ENCODE measurements at regions not wholly inside any gene's neighbourhood (a gene's known extent, or its start where the extent isn't known, plus 50 kb on each side); places are given as distances from the start of the nearest gene placed in this dataset.

DNA sequence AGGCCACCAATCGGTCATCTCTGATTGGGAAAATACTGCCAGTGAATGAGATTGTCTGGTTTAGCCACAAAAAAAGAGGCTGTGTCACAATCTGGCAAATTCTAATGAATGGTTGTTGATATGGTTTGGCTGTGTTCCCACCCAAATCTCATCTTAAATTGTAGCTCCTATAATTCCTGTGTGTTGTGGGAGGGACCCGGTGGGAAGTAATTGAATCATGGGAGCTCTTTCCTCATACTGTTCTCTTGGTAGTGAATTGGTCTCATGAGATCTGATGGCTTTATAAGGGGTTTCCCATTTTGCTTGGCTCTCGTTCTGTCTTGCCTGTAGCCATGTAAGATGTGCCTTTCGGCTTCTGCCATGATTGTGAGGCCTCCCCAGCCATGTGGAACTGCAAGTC, 838.3 kb downstream of the SLC4A3 start:
- Histone ChIP-seq H3K36me3 (no peaks in the 10 kb centered on the region), H3K27me3 (no peaks in the 10 kb centered on the region), H3K4me1 (peaks cover 14% of the 10 kb centered on the region), H3K4me3 (no peak overlapping the region), H3K27ac (no peak overlapping the region), H3K9me3 (no peaks in the 10 kb centered on the region)
- intact Hi-C loops (cut with DNase I), result no loop called here
- no peak for DNase-seq (ENCODE audit: extremely low spot score in 2 of 2)
- TF ChIP-seq, protein P1, sequence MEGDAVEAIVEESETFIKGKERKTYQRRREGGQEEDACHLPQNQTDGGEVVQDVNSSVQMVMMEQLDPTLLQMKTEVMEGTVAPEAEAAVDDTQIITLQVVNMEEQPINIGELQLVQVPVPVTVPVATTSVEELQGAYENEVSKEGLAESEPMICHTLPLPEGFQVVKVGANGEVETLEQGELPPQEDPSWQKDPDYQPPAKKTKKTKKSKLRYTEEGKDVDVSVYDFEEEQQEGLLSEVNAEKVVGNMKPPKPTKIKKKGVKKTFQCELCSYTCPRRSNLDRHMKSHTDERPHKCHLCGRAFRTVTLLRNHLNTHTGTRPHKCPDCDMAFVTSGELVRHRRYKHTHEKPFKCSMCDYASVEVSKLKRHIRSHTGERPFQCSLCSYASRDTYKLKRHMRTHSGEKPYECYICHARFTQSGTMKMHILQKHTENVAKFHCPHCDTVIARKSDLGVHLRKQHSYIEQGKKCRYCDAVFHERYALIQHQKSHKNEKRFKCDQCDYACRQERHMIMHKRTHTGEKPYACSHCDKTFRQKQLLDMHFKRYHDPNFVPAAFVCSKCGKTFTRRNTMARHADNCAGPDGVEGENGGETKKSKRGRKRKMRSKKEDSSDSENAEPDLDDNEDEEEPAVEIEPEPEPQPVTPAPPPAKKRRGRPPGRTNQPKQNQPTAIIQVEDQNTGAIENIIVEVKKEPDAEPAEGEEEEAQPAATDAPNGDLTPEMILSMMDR (IDR thresholded peaks at IDR 0.05), result no peak
- TF ChIP-seq POLR2A (IDR thresholded peaks at IDR 0.05), result no peak
- TF ChIP-seq POLR2AphosphoS5 (IDR thresholded peaks at IDR 0.05; ENCODE audit: insufficient read depth in 1 of 2, low read depth in 1 of 2), result no peak

- no peak overlapping the region for H3K27ac ChIP-seq
- H3K9me3 ChIP-seq, result no peaks in the 10 kb centered on the region
- H3K36me3 ChIP-seq, result no peaks in the 10 kb centered on the region
- no peak for DNase-seq (ENCODE audit: extremely low spot score in 2 of 2)
- intact Hi-C loops (cut with DNase I), result no loop called here
- no peak overlapping the region for H3K4me3 ChIP-seq
- TF ChIP-seq, protein P1 (IDR thresholded peaks at IDR 0.05), result no peak
- TF ChIP-seq POLR2A (IDR thresholded peaks at IDR 0.05) (no peak), POLR2AphosphoS5 (IDR thresholded peaks at IDR 0.05; ENCODE audit: insufficient read depth in 1 of 2, low read depth in 1 of 2) (no peak)
- peaks cover 14% of the 10 kb centered on the region for H3K4me1 ChIP-seq
- no peaks in the 10 kb centered on the region for H3K27me3 ChIP-seq
Observed at GRCh38 chr2:220466251-220466691, 838.8 kb downstream of the SLC4A3 start.

DNA sequence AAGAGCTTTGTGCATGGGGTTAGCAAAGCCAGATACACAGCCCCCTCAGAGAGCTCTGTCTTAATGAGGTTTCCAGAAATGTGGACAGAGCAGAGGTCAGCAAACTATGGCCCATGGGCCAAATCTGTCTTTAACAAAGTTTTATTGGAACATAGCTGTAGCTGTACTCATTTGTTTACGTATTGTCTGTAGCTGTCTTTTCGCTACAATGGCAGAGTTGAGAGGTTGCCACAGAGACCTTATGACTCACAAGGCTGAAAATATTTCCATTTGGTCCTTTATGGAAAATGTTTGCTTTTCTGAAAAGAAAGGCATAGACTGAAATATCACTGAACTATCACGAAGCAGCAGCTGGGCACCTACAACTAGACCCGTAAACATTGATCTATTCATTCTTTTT, 841.8 kb downstream of the SLC4A3 start:
- no peaks in the 10 kb centered on the region for H3K36me3 ChIP-seq
- no peak overlapping the region for H3K27ac ChIP-seq
- no peak for DNase-seq (ENCODE audit: extremely low spot score in 2 of 2)
- no peaks in the 10 kb centered on the region for H3K9me3 ChIP-seq
- intact Hi-C loops (cut with DNase I), result no loop called here
- H3K27me3 ChIP-seq, result no peaks in the 10 kb centered on the region
- TF ChIP-seq, protein P1 (IDR thresholded peaks at IDR 0.05), result no peak
- TF ChIP-seq POLR2A (IDR thresholded peaks at IDR 0.05) (no peak), POLR2AphosphoS5 (IDR thresholded peaks at IDR 0.05; ENCODE audit: insufficient read depth in 1 of 2, low read depth in 1 of 2) (no peak)
- peaks cover 14% of the 10 kb centered on the region for H3K4me1 ChIP-seq
- H3K4me3 ChIP-seq, result no peak overlapping the region

- H3K9me3 ChIP-seq, result no peaks in the 10 kb centered on the region
- no peaks in the 10 kb centered on the region for H3K27me3 ChIP-seq
- H3K4me3 ChIP-seq, result no peak overlapping the region
- DNase-seq (ENCODE audit: extremely low spot score in 2 of 2), result no peak
- H3K4me1 ChIP-seq, result peaks cover 4% of the 10 kb centered on the region
- H3K36me3 ChIP-seq, result no peaks in the 10 kb centered on the region
- no peak overlapping the region for H3K27ac ChIP-seq
- intact Hi-C loops (cut with DNase I), result no loop called here
- TF ChIP-seq, protein P1 (IDR thresholded peaks at IDR 0.05), result no peak
- no peak for TF ChIP-seq POLR2AphosphoS5 (IDR thresholded peaks at IDR 0.05; ENCODE audit: insufficient read depth in 1 of 2, low read depth in 1 of 2)
- TF ChIP-seq POLR2A (IDR thresholded peaks at IDR 0.05), result no peak
Observed at GRCh38 chr2:220473611-220474010, 846.2 kb downstream of the SLC4A3 start.

DNA sequence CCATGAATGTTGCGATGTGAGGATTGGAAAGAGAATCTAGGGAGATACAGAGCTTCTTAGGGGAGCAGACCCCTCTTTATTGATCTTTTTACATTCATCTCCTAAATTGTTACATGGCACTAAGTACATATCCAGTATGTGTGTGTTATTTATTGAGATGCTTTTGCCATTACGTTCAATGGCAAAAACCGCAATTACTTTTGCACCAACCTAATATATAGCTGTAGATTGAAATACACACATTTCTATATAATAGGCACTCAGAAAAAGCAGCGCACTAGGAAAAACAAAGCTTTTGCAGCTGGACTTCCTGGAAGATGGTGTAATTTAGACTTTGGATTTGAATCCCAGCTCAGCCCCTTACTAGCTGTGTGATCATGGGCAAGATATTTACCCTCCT, 849.4 kb downstream of the SLC4A3 start:
- DNase-seq (ENCODE audit: extremely low spot score in 2 of 2), result no peak
- Histone ChIP-seq H3K27me3 (no peaks in the 10 kb centered on the region), H3K36me3 (no peaks in the 10 kb centered on the region), H3K4me3 (no peak overlapping the region), H3K9me3 (no peaks in the 10 kb centered on the region), H3K4me1 (no peaks in the 10 kb centered on the region), H3K27ac (no peak overlapping the region)
- intact Hi-C loops (cut with DNase I), result no loop called here
- TF ChIP-seq, protein P1 (IDR thresholded peaks at IDR 0.05), result no peak
- TF ChIP-seq POLR2AphosphoS5 (IDR thresholded peaks at IDR 0.05; ENCODE audit: insufficient read depth in 1 of 2, low read depth in 1 of 2), result no peak
- no peak for TF ChIP-seq POLR2A (IDR thresholded peaks at IDR 0.05)
